ENCODE measurements at regions not wholly inside any gene's neighbourhood (a gene's known extent, or its start where the extent isn't known, plus 50 kb on each side); places are given as distances from the start of the nearest gene placed in this dataset.

- TF ChIP-seq CTCF (conservative IDR thresholded peaks at IDR 0.05 in 1 of 2, IDR thresholded peaks at IDR 0.05 in 1 of 2; ENCODE audit: extremely low read depth in 1 of 2, insufficient read depth in 1 of 2, low read depth in 1 of 2, low read length in 2 of 2) (no peak), EZH2 (IDR thresholded peaks at IDR 0.05; ENCODE audit: borderline replicate concordance, low read length) (no peak)
Measured at GRCh38 chr4:67006791-67007190, 538.5 kb downstream of the CENPC start.
